HepG2 (cell line): ENCODE measurements at regions not wholly inside any gene's neighbourhood (a gene's known extent, or its start where the extent isn't known, plus 50 kb on each side); places are given as distances from the start of the nearest gene placed in this dataset.

ENCODE experiments used
- ATAC-seq: fragments of 200-7000 bp; cut with Tn5 transposase; 3 replicates; pipeline ENCODE4 v1.9.1; 2020; ENCODE audit warnings: mild to moderate bottlenecking, moderate library complexity
- BruUV-seq: library from RNA; stranded (reverse); fragments of 400-500 nt; replicated peaks from 2 replicates; lab custom pipeline; 2021; lab: Mats Ljungman, UMichigan
- CTCF ChIA-PET: fragments of 300-600 bp; formaldehyde crosslinking; extraction: SDS; loops from one replicate; lab custom pipeline; 2021; ENCODE audit warnings: low total read pairs, inconsistent platforms, low intra/inter-chr PET ratio; lab: Yijun Ruan, JAX
- POLR2A ChIA-PET: fragments of 350-600 bp; sonication (Branson Sonifier 250); formaldehyde crosslinking; loops from one replicate; lab custom pipeline; 2020; ENCODE audit warnings: antibody characterized with exemption, inconsistent platforms; lab: Yijun Ruan, JAX
- DNase-seq: peaks from one replicate; pipeline ENCODE4 v3.0.0-alpha.2; 2015; ENCODE audit warnings: low spot score
- FAIRE-seq: peaks from 3 replicates; lab custom pipeline; 2011; peaks lifted over from hg19 to GRCh38; lab: Jason Lieb, UNC
- H2AFZ ChIP-seq: one replicate; pipeline ENCODE4 v1.6.1; 2011; ENCODE audit warnings: low read length, inconsistent platforms
- H3K27ac ChIP-seq: fragments of 300-600 bp; 3 replicates; pipeline ENCODE4 v1.8.0; 2011; ENCODE audit warnings: mixed run types, mild to moderate bottlenecking, mixed read lengths, low read length, inconsistent platforms; ENCODE audit not compliant: insufficient read depth; ENCODE audit errors: extremely low read length
- H3K27me3 ChIP-seq, 2 experiments: fragments of 200-600 bp in 1 of 2; 2 replicates in 1 of 2; 3 replicates in 1 of 2; pipeline versions ENCODE4 v1.6.0 to v1.8.0; 2011; ENCODE audit warnings: low read length in 2 of 2, mild to moderate bottlenecking in 2 of 2, moderate library complexity in 2 of 2, inconsistent platforms in 1 of 2; ENCODE audit not compliant: insufficient read depth in 2 of 2, control insufficient read depth in 1 of 2
- H3K36me3 ChIP-seq, 2 experiments: fragments of 200-600 bp in 1 of 2; replicated peaks in 1 of 2; 2 replicates in 1 of 2; 3 replicates in 1 of 2; pipeline versions ENCODE4 v1.5.1 to v1.8.0; 2011; ENCODE audit warnings: low read length in 2 of 2, inconsistent platforms in 1 of 2; ENCODE audit not compliant: insufficient read depth in 2 of 2, control insufficient read depth in 1 of 2
- H3K4me1 ChIP-seq: 2 replicates; pipeline ENCODE4 v1.5.1; 2012; ENCODE audit warnings: low read length, inconsistent platforms; ENCODE audit not compliant: insufficient read depth
- H3K4me2 ChIP-seq: 2 replicates; pipeline ENCODE4 v1.6.0; 2011; ENCODE audit warnings: low read depth, low read length, inconsistent platforms
- H3K4me3 ChIP-seq, 3 experiments: fragments of 200-600 bp in 1 of 3; sonication (generic), shearing (Covaris generic) in 1 of 3; replicated peaks in 1 of 3; 2 replicates each; pipeline ENCODE4 v1.5.1; 2011 to 2016; ENCODE audit warnings: low read length in 3 of 3, inconsistent platforms in 2 of 3, low read depth in 2 of 3, mild to moderate bottlenecking in 2 of 3, control low read depth in 1 of 3, mixed read lengths in 1 of 3; ENCODE audit not compliant: insufficient read depth in 1 of 3
- H3K79me2 ChIP-seq: one replicate; pipeline ENCODE4 v1.6.1; 2011; ENCODE audit warnings: low read length, inconsistent platforms; ENCODE audit not compliant: insufficient read depth
- H3K9ac ChIP-seq: 2 replicates; pipeline ENCODE4 v1.6.0; 2011; ENCODE audit warnings: mild to moderate bottlenecking, low read depth, low read length, inconsistent platforms; ENCODE audit not compliant: insufficient read depth
- H3K9me3 ChIP-seq: 2 replicates; pipeline ENCODE4 v1.5.1; 2012; ENCODE audit warnings: mild to moderate bottlenecking, low read length
- H4K20me1 ChIP-seq: 2 replicates; pipeline ENCODE4 v1.6.0; 2011; ENCODE audit warnings: inconsistent platforms, mild to moderate bottlenecking, low read length, moderate library complexity; ENCODE audit not compliant: insufficient read depth
- KDM5B ChIP-seq: sonication (generic); formaldehyde crosslinking; IDR thresholded peaks from 2 replicates; pipeline ENCODE4 v1.4.0; 2020; ENCODE audit warnings: missing genetic modification reagents, mild to moderate bottlenecking, borderline replicate concordance
- KLF16 ChIP-seq, 2 experiments: sonication (generic) in 1 of 2; formaldehyde crosslinking in 1 of 2; IDR thresholded peaks; 2 replicates each; pipeline versions ENCODE4 v1.6.1 to v1.8.0; 2016 to 2023; ENCODE audit warnings: missing genetic modification reagents in 2 of 2, missing compliant biosample characterization in 1 of 2
- MAFK ChIP-seq, 2 experiments: IDR thresholded peaks in 1 of 2; conservative IDR thresholded peaks in 1 of 2; 2 replicates each; pipeline ENCODE4 v1.6.1; 2011; ENCODE audit warnings: improper control_type of control experiment in 2 of 2, low read length in 2 of 2
- PLRG1 ChIP-seq: fragments of 450-650 bp; conservative IDR thresholded peaks from 2 replicates; pipeline ENCODE4 v1.6.1; 2016
- SMAD1 ChIP-seq: sonication (generic); formaldehyde crosslinking; IDR thresholded peaks from 2 replicates; pipeline ENCODE4 v1.4.0; 2020; ENCODE audit warnings: missing genetic modification reagents, low read depth, mild to moderate bottlenecking, borderline replicate concordance
- SMAD9 ChIP-seq: sonication (generic); formaldehyde crosslinking; IDR thresholded peaks from 2 replicates; pipeline ENCODE4 v1.5.1; 2020; ENCODE audit warnings: mild to moderate bottlenecking, missing genetic modification reagents
- SRY ChIP-seq: sonication (generic); formaldehyde crosslinking; IDR thresholded peaks from 2 replicates; pipeline ENCODE4 v1.8.0; 2022; ENCODE audit warnings: mild to moderate bottlenecking, missing genetic modification reagents
- THAP7 ChIP-seq: sonication (generic); formaldehyde crosslinking; IDR thresholded peaks from 2 replicates; pipeline ENCODE4 v1.8.1; 2023; ENCODE audit warnings: mild to moderate bottlenecking, missing genetic modification reagents
- TMF1 ChIP-seq: sonication (generic); formaldehyde crosslinking; IDR thresholded peaks from 2 replicates; pipeline ENCODE4 v1.8.1; 2022; ENCODE audit warnings: low read depth, missing genetic modification reagents
- YEATS2 ChIP-seq: sonication (generic); formaldehyde crosslinking; IDR thresholded peaks from 2 replicates; pipeline ENCODE4 v1.4.0; 2020; ENCODE audit warnings: missing genetic modification reagents, borderline replicate concordance
- ZHX2 ChIP-seq, 2 experiments: sonication (generic) in 1 of 2; formaldehyde crosslinking in 1 of 2; IDR thresholded peaks; 2 replicates each; pipeline versions ENCODE4 v1.6.1 to v1.9.0; 2014 to 2022; ENCODE audit warnings: antibody characterized with exemption in 1 of 2, borderline replicate concordance in 1 of 2, inconsistent platforms in 1 of 2, low read depth in 1 of 2, missing genetic modification reagents in 1 of 2
- ZMYM4 ChIP-seq: sonication (generic); formaldehyde crosslinking; IDR thresholded peaks from 2 replicates; pipeline ENCODE4 v1.8.1; 2023; ENCODE audit warnings: mild to moderate bottlenecking, missing genetic modification reagents
- ZNF180 ChIP-seq: sonication (generic); formaldehyde crosslinking; IDR thresholded peaks from 2 replicates; pipeline ENCODE4 v1.4.0; 2020; ENCODE audit warnings: low read depth, missing genetic modification reagents, borderline replicate concordance
- ZNF207 ChIP-seq: fragments of 450-650 bp; IDR thresholded peaks from 2 replicates; pipeline ENCODE4 v1.6.1; 2016; ENCODE audit warnings: antibody characterized with exemption, borderline replicate concordance
- ZNF232 ChIP-seq: sonication (generic); formaldehyde crosslinking; IDR thresholded peaks from 2 replicates; pipeline ENCODE4 v1.4.0; 2020; ENCODE audit warnings: missing genetic modification reagents, borderline replicate concordance
- ZNF652 ChIP-seq: IDR thresholded peaks from 2 replicates; pipeline ENCODE4 v1.6.1; 2016; ENCODE audit warnings: low read depth, borderline replicate concordance
- WGBS: methylation state at CpG from one replicate; pipeline ENCODE4 v1.1.6; 2017; ENCODE audit warnings: low lambda C conversion rate; 5-methylcytosine and 5-hydroxymethylcytosine counted together
- in situ Hi-C: cut with HindIII; loops from 2 replicates; pipeline ENCODE4 v1.10.0; 2017; ENCODE audit warnings: low pct_unique_long_range_greater_than_20kb; ENCODE audit not compliant: extremely low pct_ligation_motif_present
- intact Hi-C: fragments of 100-400 bp; cut with micrococcal nuclease; formaldehyde crosslinking; loops from one replicate; pipeline ENCODE4 v1.10.0; 2022; ENCODE audit not compliant: unreplicated experiment

- TF ChIP-seq KDM5B (CRISPR knock-in tag) (no peak), KLF16 (CRISPR knock-in tag; IDR thresholded peaks at IDR 0.05) (no peak), PLRG1 (no peak), ZNF180 (CRISPR knock-in tag) (no peak), ZMYM4 (CRISPR knock-in tag) (peak; percentile 88), THAP7 (CRISPR knock-in tag) (no peak), SRY (CRISPR knock-in tag) (no peak), SMAD1 (CRISPR knock-in tag) (no peak), SMAD9 (CRISPR knock-in tag) (no peak), YEATS2 (CRISPR knock-in tag) (peak; percentile 73; the same call in 1 of the 2 replicates), ZNF232 (no peak), ZNF207 (no peak), ZNF652 (CRISPR knock-in tag) (peak; percentile 49; the same call in 1 of the 2 replicates)
- TF ChIP-seq, all 625 proteins: peak for 25
Measured at GRCh38 chr6:147660334-147661311, 152.1 kb downstream of the SAMD5 start (continued).

- Histone ChIP-seq H3K4me2 (no peak overlapping the region), H3K36me3 (no peaks in the 10 kb centered on the region), H3K27ac (no peak overlapping the region), H4K20me1 (no peaks in the 10 kb centered on the region), H2AFZ (no peak overlapping the region), H3K9ac (no peak overlapping the region), H3K4me1 (no peaks in the 10 kb centered on the region), H3K79me2 (no peaks in the 10 kb centered on the region), H3K27me3 (no peaks in the 10 kb centered on the region), H3K4me3 (no peak overlapping the region), H3K9me3 (no peaks in the 10 kb centered on the region)
- intact Hi-C loops, result no loop called here
- ChIA-PET POLR2A (no interaction called here), CTCF (no interaction called here)
- DNase-seq (no peak), ATAC-seq (no peak), FAIRE-seq (no peak)
- in situ Hi-C loops, result no loop called here
- BruUV-seq, result no TSS peak
- WGBS, result 47% methylated on average over 1 of the region's 1 CpG
- TF ChIP-seq TMF1, result no peak
- TF ChIP-seq ZHX2 (IDR thresholded peaks at IDR 0.05; ENCODE audit: low read depth), result no peak
- TF ChIP-seq ZHX2 (CRISPR knock-in tag; IDR thresholded peaks at IDR 0.05; ENCODE audit: borderline replicate concordance), result no peak
- no peak for TF ChIP-seq MAFK (conservative IDR thresholded peaks at IDR 0.05 in 1 of 2, IDR thresholded peaks at IDR 0.05 in 1 of 2; ENCODE audit: low read length in 2 of 2)
Measured at GRCh38 chr6:147662646-147663045, 154.2 kb downstream of the SAMD5 start.
